ENCODE measurements at regions not wholly inside any gene's neighbourhood (a gene's known extent, or its start where the extent isn't known, plus 50 kb on each side); places are given as distances from the start of the nearest gene placed in this dataset.

- DNase-seq: no peak
- in situ Hi-C loops (cut with MboI; ENCODE audit: low pct_unique_long_range_greater_than_20kb, low sequenced_read_pairs): no loop called here
These were observed 73.4 kb downstream of the NTMT2 start for GRCh38 chr1:170219163-170219562.

GRCh38 chr1:170221031-170221430 lies 75.3 kb downstream of the NTMT2 start:
- in situ Hi-C loops (cut with MboI; ENCODE audit: low pct_unique_long_range_greater_than_20kb, low sequenced_read_pairs): no loop called here
- DNase-seq: no peak

GRCh38 chr1:170221495-170221894 lies 75.7 kb downstream of the NTMT2 start:
- no peak for DNase-seq
- in situ Hi-C loops (cut with MboI; ENCODE audit: low pct_unique_long_range_greater_than_20kb, low sequenced_read_pairs): no loop called here

- in situ Hi-C loops (cut with MboI; ENCODE audit: low pct_unique_long_range_greater_than_20kb, low sequenced_read_pairs): no loop called here
These were observed 78.7 kb downstream of the NTMT2 start for GRCh38 chr1:170224469-170224868.

GRCh38 chr1:170225781-170226530 lies 80.2 kb downstream of the NTMT2 start:
- DNase-seq: no peak
- in situ Hi-C loops (cut with MboI; ENCODE audit: low pct_unique_long_range_greater_than_20kb, low sequenced_read_pairs): no loop called here

More at GRCh38 chr1:170224469-170224868, 78.7 kb downstream of the NTMT2 start:
- DNase-seq: no peak

- no peak for DNase-seq
- in situ Hi-C loops (cut with MboI; ENCODE audit: low pct_unique_long_range_greater_than_20kb, low sequenced_read_pairs): no loop called here
These were observed 81.0 kb downstream of the NTMT2 start for GRCh38 chr1:170226767-170227166.

GRCh38 chr1:170230323-170230722 lies 84.6 kb downstream of the NTMT2 start:
- no peak for DNase-seq
- in situ Hi-C loops (cut with MboI; ENCODE audit: low pct_unique_long_range_greater_than_20kb, low sequenced_read_pairs): no loop called here

- in situ Hi-C loops (cut with MboI; ENCODE audit: low pct_unique_long_range_greater_than_20kb, low sequenced_read_pairs): no loop called here
- no peak for DNase-seq
These were observed 85.9 kb downstream of the NTMT2 start for GRCh38 chr1:170231662-170232061.

GRCh38 chr1:170238704-170239391 lies 93.1 kb downstream of the NTMT2 start:
- no peak for DNase-seq
- in situ Hi-C loops (cut with MboI; ENCODE audit: low pct_unique_long_range_greater_than_20kb, low sequenced_read_pairs): no loop called here

- DNase-seq: no peak
- in situ Hi-C loops (cut with MboI; ENCODE audit: low pct_unique_long_range_greater_than_20kb, low sequenced_read_pairs): no loop called here
These were observed 93.7 kb downstream of the NTMT2 start for GRCh38 chr1:170239445-170239844.

GRCh38 chr1:170240409-170240808 lies 94.7 kb downstream of the NTMT2 start:
- no peak for DNase-seq
- in situ Hi-C loops (cut with MboI; ENCODE audit: low pct_unique_long_range_greater_than_20kb, low sequenced_read_pairs): no loop called here

GRCh38 chr1:170241266-170241851 lies 95.6 kb downstream of the NTMT2 start:
- DNase-seq: no peak
- in situ Hi-C loops (cut with MboI; ENCODE audit: low pct_unique_long_range_greater_than_20kb, low sequenced_read_pairs): no loop called here

- in situ Hi-C loops (cut with MboI; ENCODE audit: low pct_unique_long_range_greater_than_20kb, low sequenced_read_pairs): no loop called here
These were observed 102.2 kb downstream of the NTMT2 start for GRCh38 chr1:170247751-170248521.

GRCh38 chr1:170250531-170251276 lies 104.9 kb downstream of the NTMT2 start:
- in situ Hi-C loops (cut with MboI; ENCODE audit: low pct_unique_long_range_greater_than_20kb, low sequenced_read_pairs): no loop called here
- DNase-seq: no peak

More at GRCh38 chr1:170247751-170248521, 102.2 kb downstream of the NTMT2 start:
- no peak for DNase-seq

- DNase-seq: no peak
- in situ Hi-C loops (cut with MboI; ENCODE audit: low pct_unique_long_range_greater_than_20kb, low sequenced_read_pairs): no loop called here
These were observed 107.3 kb downstream of the NTMT2 start for GRCh38 chr1:170252851-170253579.

- in situ Hi-C loops (cut with MboI; ENCODE audit: low pct_unique_long_range_greater_than_20kb, low sequenced_read_pairs): no loop called here
- DNase-seq: no peak
These were observed 108.6 kb downstream of the NTMT2 start for GRCh38 chr1:170254371-170254770.

GRCh38 chr1:170261669-170262068 lies 115.9 kb downstream of the NTMT2 start:
- in situ Hi-C loops (cut with MboI; ENCODE audit: low pct_unique_long_range_greater_than_20kb, low sequenced_read_pairs): no loop called here
- no peak for DNase-seq

GRCh38 chr1:170262276-170262939 lies 116.6 kb downstream of the NTMT2 start:
- DNase-seq: no peak

More at GRCh38 chr1:170262276-170262939, 116.6 kb downstream of the NTMT2 start:
- in situ Hi-C loops (cut with MboI; ENCODE audit: low pct_unique_long_range_greater_than_20kb, low sequenced_read_pairs): no loop called here

Measured in KBM-7 (cell line).